Stimulated activated CD8-positive, alpha-beta memory T cell treated with anti-CD3 and anti-CD28 coated beads, Interleukin-7, amount 100 ng/mL, for 48 hours (primary cell): ENCODE measurements at regions not wholly inside any gene's neighbourhood (a gene's known extent, or its start where the extent isn't known, plus 50 kb on each side); places are given as distances from the start of the nearest gene placed in this dataset.

Experiments
- DNase-seq, 2 donors: peaks; one replicate each; pipeline ENCODE4 v3.0.0-alpha.2; 2020; ENCODE audit warnings: low read depth in 1 of 2; ENCODE audit errors: extremely low read depth in 1 of 2

GRCh38 chr3:159775372-159775961, 213.2 kb upstream of the IL12A start:
- no peak for DNase-seq

- DNase-seq, result no peak
Observed at GRCh38 chr3:159776779-159777178, 211.9 kb upstream of the IL12A start.

- no peak for DNase-seq
Observed at GRCh38 chr3:159779883-159780282, 208.8 kb upstream of the IL12A start.

GRCh38 chr3:159781867-159782266, 206.8 kb upstream of the IL12A start:
- no peak for DNase-seq

- DNase-seq, result no peak
Observed at GRCh38 chr3:159782724-159783421, 205.8 kb upstream of the IL12A start.

GRCh38 chr3:159783780-159784742, 204.6 kb upstream of the IL12A start:
- no peak for DNase-seq

GRCh38 chr3:159785273-159785708, 203.3 kb upstream of the IL12A start:
- no peak for DNase-seq

GRCh38 chr3:159786489-159787177, 202.0 kb upstream of the IL12A start:
- DNase-seq, result no peak

GRCh38 chr3:159787178-159787574, 201.5 kb upstream of the IL12A start:
- DNase-seq, result no peak

- DNase-seq, result no peak
Observed at GRCh38 chr3:159787794-159788205, 200.8 kb upstream of the IL12A start.

- DNase-seq, result no peak
Observed at GRCh38 chr3:159788291-159788690, 200.3 kb upstream of the IL12A start.

GRCh38 chr3:159789017-159789416, 199.6 kb upstream of the IL12A start:
- DNase-seq, result no peak

GRCh38 chr3:159789742-159790635, 198.6 kb upstream of the IL12A start:
- DNase-seq, result no peak

GRCh38 chr3:159791336-159791735, 197.3 kb upstream of the IL12A start:
- DNase-seq, result no peak

GRCh38 chr3:159792070-159792469, 196.6 kb upstream of the IL12A start:
- DNase-seq, result no peak

- DNase-seq, result no peak
Observed at GRCh38 chr3:159795042-159795441, 193.6 kb upstream of the IL12A start.

GRCh38 chr3:159795681-159796175, 192.9 kb upstream of the IL12A start:
- DNase-seq, result no peak

- DNase-seq, result no peak
Observed at GRCh38 chr3:159796226-159796625, 192.4 kb upstream of the IL12A start.

- DNase-seq, result no peak
Observed at GRCh38 chr3:159796744-159797143, 191.9 kb upstream of the IL12A start.

GRCh38 chr3:159797771-159798170, 190.9 kb upstream of the IL12A start:
- no peak for DNase-seq
